K562 (cell line): ENCODE measurements at regions not wholly inside any gene's neighbourhood (a gene's known extent, or its start where the extent isn't known, plus 50 kb on each side); places are given as distances from the start of the nearest gene placed in this dataset.
"Not testable (repeated sequence)": the region's sequence is repeated elsewhere in the genome, so short reads cannot be mapped to it uniquely, and the experiment has no call there.

Source experiments
- ATAC-seq: fragments of 200-7000 bp; cut with Tn5 transposase; 3 replicates; pipeline ENCODE4 v1.9.1; 2020; ENCODE audit warnings: moderate library complexity
- BruUV-seq: library from RNA; stranded (reverse); fragments of 400-500 nt; replicated peaks from 2 replicates; lab custom pipeline; 2021; lab: Mats Ljungman, UMichigan
- CTCF ChIA-PET: fragments of 300-600 bp; formaldehyde crosslinking; extraction: SDS; loops from one replicate; lab custom pipeline; 2021; ENCODE audit warnings: low intra/inter-chr PET ratio; lab: Yijun Ruan, JAX
- POLR2A ChIA-PET: fragments of 300-600, 350-650 bp; sonication (Branson Sonifier 250); formaldehyde crosslinking; extraction: SDS; loops from one replicate; lab custom pipeline; 2021; ENCODE audit warnings: antibody characterized with exemption, inconsistent platforms; lab: Yijun Ruan, JAX
- DNase-seq, 4 experiments: peaks; one replicate each; pipeline versions ENCODE4 v3.0.0 to v3.0.0-alpha.2; 2011 to 2018; ENCODE audit warnings: low spot score in 3 of 4, mixed read lengths in 3 of 4; ENCODE audit errors: extremely low read depth in 1 of 4
- FAIRE-seq: peaks from 2 replicates; lab custom pipeline; 2011; peaks lifted over from hg19 to GRCh38; lab: Jason Lieb, UNC
- H2AFZ ChIP-seq: 2 replicates; pipeline ENCODE4 v1.6.0; 2011; ENCODE audit warnings: low read depth, low read length, control low read depth, inconsistent platforms
- H3K27ac ChIP-seq: fragments of 200-600 bp; 3 replicates; pipeline ENCODE4 v1.8.0; 2011; ENCODE audit warnings: low read depth, mild to moderate bottlenecking, control low read depth, inconsistent platforms, low read length, moderate library complexity, mixed read lengths; ENCODE audit errors: extremely low read depth
- H3K27me3 ChIP-seq, 2 experiments: fragments of 300-600 bp in 1 of 2; 2 replicates in 1 of 2; 3 replicates in 1 of 2; pipeline versions ENCODE4 v1.6.0 to v1.8.0; 2011; ENCODE audit warnings: inconsistent platforms in 2 of 2, low read length in 2 of 2, mild to moderate bottlenecking in 1 of 2, mixed read lengths in 1 of 2, moderate library complexity in 1 of 2; ENCODE audit not compliant: control insufficient read depth in 2 of 2, insufficient read depth in 2 of 2
- H3K36me3 ChIP-seq: fragments of 300-600 bp; 3 replicates; pipeline ENCODE4 v1.8.0; 2011; ENCODE audit warnings: mild to moderate bottlenecking, low read length, inconsistent platforms; ENCODE audit not compliant: control insufficient read depth, insufficient read depth
- H3K4me1 ChIP-seq, 2 experiments: fragments of 200-600 bp in 1 of 2; replicated peaks in 1 of 2; 2 replicates in 1 of 2; 3 replicates in 1 of 2; pipeline versions ENCODE4 v1.5.1 to v1.8.0; 2011; ENCODE audit warnings: inconsistent platforms in 2 of 2, low read length in 2 of 2, mild to moderate bottlenecking in 1 of 2, mixed read lengths in 1 of 2, moderate library complexity in 1 of 2; ENCODE audit not compliant: control insufficient read depth in 2 of 2, insufficient read depth in 2 of 2
- H3K4me2 ChIP-seq: 2 replicates; pipeline ENCODE4 v1.6.1; 2011; ENCODE audit warnings: low read length, control low read depth, inconsistent platforms, mixed read lengths; ENCODE audit not compliant: insufficient read depth
- H3K4me3 ChIP-seq: fragments of 200-600 bp; sonication (generic), shearing (Covaris generic); 2 replicates; pipeline ENCODE4 v1.5.1; 2016; ENCODE audit warnings: control low read depth, inconsistent platforms
- H3K79me2 ChIP-seq: fragments of 200-600 bp; 3 replicates; pipeline ENCODE4 v1.8.0; 2011; ENCODE audit warnings: low read length, inconsistent platforms; ENCODE audit not compliant: control insufficient read depth, insufficient read depth
- H3K9ac ChIP-seq, 2 experiments: 2 replicates each; pipeline versions ENCODE4 v1.6.0 to v1.6.1; 2011; ENCODE audit warnings: low read depth in 2 of 2, low read length in 2 of 2, control low read depth in 1 of 2, inconsistent platforms in 1 of 2, mild to moderate bottlenecking in 1 of 2, mixed read lengths in 1 of 2; ENCODE audit not compliant: insufficient read depth in 1 of 2
- H3K9me1 ChIP-seq: one replicate; pipeline ENCODE4 v1.6.0; 2011; ENCODE audit warnings: inconsistent platforms, mild to moderate bottlenecking, low read length, moderate library complexity; ENCODE audit not compliant: control insufficient read depth, insufficient read depth
- H3K9me3 ChIP-seq: replicated peaks from 2 replicates; pipeline ENCODE4 v1.5.1; 2011; ENCODE audit warnings: low read depth, low read length, inconsistent platforms; ENCODE audit not compliant: control insufficient read depth, insufficient read depth
- H4K20me1 ChIP-seq: replicated peaks from 2 replicates; pipeline ENCODE4 v1.6.1; 2011; ENCODE audit warnings: low read length, inconsistent platforms, mixed read lengths; ENCODE audit not compliant: control insufficient read depth, insufficient read depth
- BMI1 ChIP-seq: fragments of 150-350 bp; IDR thresholded peaks from 2 replicates; pipeline ENCODE4 v1.6.1; 2014; ENCODE audit warnings: low read length
- KDM1A ChIP-seq, 2 experiments: fragments of 450-650 bp; IDR thresholded peaks; 2 replicates each; pipeline ENCODE4 v1.6.1; 2016; ENCODE audit warnings: mild to moderate bottlenecking in 2 of 2
- PBX2 ChIP-seq, 2 experiments: IDR thresholded peaks in 1 of 2; conservative IDR thresholded peaks in 1 of 2; 2 replicates each; pipeline ENCODE4 v1.6.1; 2016; ENCODE audit warnings: low read depth in 2 of 2, mild to moderate bottlenecking in 1 of 2, missing compliant biosample characterization in 1 of 2, missing genetic modification characterization in 1 of 2, moderate library complexity in 1 of 2
- ZBED1 ChIP-seq: IDR thresholded peaks from 2 replicates; pipeline ENCODE4 v1.6.1; 2014
- ZNF143 ChIP-seq: sonication (generic); formaldehyde crosslinking; IDR thresholded peaks from 2 replicates; pipeline ENCODE4 v1.9.0; 2022; ENCODE audit warnings: mild to moderate bottlenecking, missing genetic modification reagents
- ZNF589 ChIP-seq: fragments of 200-800 bp; sonication (Bioruptor generic); IDR thresholded peaks from 2 replicates; pipeline ENCODE4 v1.6.1; 2016; ENCODE audit warnings: low read depth, missing genetic modification characterization, missing compliant biosample characterization
- ZNF830 ChIP-seq: fragments of 250-450 bp; sonication (Bioruptor Pico); IDR thresholded peaks from 2 replicates; pipeline ENCODE4 v1.5.0; 2021; ENCODE audit warnings: mild to moderate bottlenecking
- WGBS: fragments of 100-300 bp; shearing (Covaris generic); methylation state at CpG from one replicate; pipeline ENCODE4 v1.1.6; 2016; ENCODE audit warnings: low coverage, mixed read lengths; ENCODE audit not compliant: insufficient coverage; ENCODE audit errors: missing lambda C conversion rate; 5-methylcytosine and 5-hydroxymethylcytosine counted together
- in situ Hi-C: fragments of 300-500 bp; cut with MboI; formaldehyde crosslinking; loops from 4 replicates; pipeline ENCODE4 v1.15.0; 2018; ENCODE audit warnings: inconsistent platforms, mixed read lengths
- intact Hi-C: fragments of 100-400 bp; cut with micrococcal nuclease; formaldehyde crosslinking; loops from 2 replicates; pipeline ENCODE4 v1.14.2; 2022
- TF ChIP-seq, protein P1 (sequence below): conservative IDR thresholded peaks from 2 replicates; pipeline ENCODE4 v1.6.1; 2011; ENCODE audit warnings: low read depth, mild to moderate bottlenecking, low read length; ENCODE audit not compliant: control insufficient read depth
- TF ChIP-seq, protein P2 (sequence below): fragments of 200-800 bp; sonication (Bioruptor generic); IDR thresholded peaks from 2 replicates; pipeline ENCODE4 v1.6.1; 2017; ENCODE audit warnings: missing genetic modification characterization, missing compliant biosample characterization

DNA sequence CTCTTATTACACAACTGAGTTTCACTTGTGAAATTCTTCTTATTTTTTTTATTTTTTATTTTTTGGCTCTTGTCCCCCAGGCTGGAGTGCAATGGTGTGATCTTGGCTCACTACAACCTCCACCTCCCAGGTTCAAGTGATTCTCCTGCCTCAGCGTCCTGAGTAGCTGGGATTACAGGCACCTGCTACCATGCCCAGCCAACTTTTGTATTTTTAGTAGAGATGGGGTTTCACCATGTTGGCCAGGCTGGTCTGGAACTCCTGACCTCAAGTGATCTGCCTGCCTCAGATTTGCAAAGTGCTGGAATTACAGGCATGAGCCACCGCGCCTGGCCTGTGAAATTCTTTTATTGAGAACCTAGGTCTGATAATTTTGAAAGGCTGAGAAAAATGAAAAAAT is 688.3 kb upstream of the CA10 start:
- intact Hi-C loops, H3K9me1 ChIP-seq, in situ Hi-C loops, H4K20me1 ChIP-seq, ATAC-seq, H3K9ac ChIP-seq, H3K4me2 ChIP-seq, H3K79me2 ChIP-seq, H3K4me3 ChIP-seq, BruUV-seq, H3K27ac ChIP-seq, H3K9me3 ChIP-seq, FAIRE-seq, DNase-seq, H2AFZ ChIP-seq, POLR2A ChIA-PET, CTCF ChIA-PET, H3K36me3 ChIP-seq, H3K4me1 ChIP-seq, H3K27me3 ChIP-seq: not testable (repeated sequence)
- 0% methylated on average over 3 of the region's 3 CpGs for WGBS

DNA sequence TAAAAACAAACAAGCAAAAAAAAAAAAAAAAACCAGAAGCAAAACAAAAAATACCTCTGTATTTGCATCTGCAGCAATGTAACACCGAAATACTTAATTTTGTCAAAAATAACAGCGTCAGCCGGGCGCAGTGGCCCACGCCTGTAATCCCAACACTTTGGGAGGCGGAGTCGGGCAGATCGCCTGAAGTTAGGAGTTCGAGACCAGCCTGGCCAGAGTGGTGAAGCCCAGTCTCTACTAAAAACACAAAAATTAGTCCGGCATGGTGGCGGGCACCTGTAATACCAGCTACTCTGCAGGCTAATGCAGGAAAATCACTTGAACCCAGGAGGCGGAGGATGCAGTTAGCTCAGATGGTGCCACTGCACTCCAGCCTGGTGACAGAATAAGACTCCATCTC is 683.5 kb upstream of the CA10 start:
- ChIA-PET CTCF (no interaction called here), POLR2A (interaction anchor here (0.7 kb wide), 1 partner anchor 907 kb away, joined by 3 read pairs; no protein-coding TSS in a partner anchor)
- BruUV-seq: no TSS peak
- in situ Hi-C loops (no loop called here), intact Hi-C loops (no loop called here)
- no peak for ATAC-seq
- Histone ChIP-seq H3K27me3 (no peaks in the 10 kb centered on the region), H3K36me3 (no peaks in the 10 kb centered on the region), H3K4me2 (no peak overlapping the region), H3K4me3 (no peak overlapping the region), H3K4me1 (no peaks in the 10 kb centered on the region), H4K20me1 (no peaks in the 10 kb centered on the region), H3K9ac (no peak overlapping the region), H3K9me1 (no peaks in the 10 kb centered on the region), H3K9me3 (peaks cover 5% of the 10 kb centered on the region), H3K79me2 (no peaks in the 10 kb centered on the region), H3K27ac (no peak overlapping the region), H2AFZ (no peak overlapping the region)
- FAIRE-seq: no peak
- 0% methylated on average over 12 of the region's 12 CpGs for WGBS
- DNase-seq: no peak
- TF ChIP-seq ZNF589 (CRISPR knock-in tag) (no peak), KDM1A (IDR thresholded peaks at IDR 0.05) (no peak), PBX2 (CRISPR knock-in tag; IDR thresholded peaks at IDR 0.05; ENCODE audit: low read depth) (no peak), PBX2 (tag; conservative IDR thresholded peaks at IDR 0.05; ENCODE audit: low read depth) (no peak), ZBED1 (no peak), ZNF143 (CRISPR knock-in tag) (no peak), ZNF830 (CRISPR knock-in tag) (no peak), BMI1 (no peak)
- TF ChIP-seq, protein P1, sequence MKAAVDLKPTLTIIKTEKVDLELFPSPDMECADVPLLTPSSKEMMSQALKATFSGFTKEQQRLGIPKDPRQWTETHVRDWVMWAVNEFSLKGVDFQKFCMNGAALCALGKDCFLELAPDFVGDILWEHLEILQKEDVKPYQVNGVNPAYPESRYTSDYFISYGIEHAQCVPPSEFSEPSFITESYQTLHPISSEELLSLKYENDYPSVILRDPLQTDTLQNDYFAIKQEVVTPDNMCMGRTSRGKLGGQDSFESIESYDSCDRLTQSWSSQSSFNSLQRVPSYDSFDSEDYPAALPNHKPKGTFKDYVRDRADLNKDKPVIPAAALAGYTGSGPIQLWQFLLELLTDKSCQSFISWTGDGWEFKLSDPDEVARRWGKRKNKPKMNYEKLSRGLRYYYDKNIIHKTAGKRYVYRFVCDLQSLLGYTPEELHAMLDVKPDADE: no peak
- TF ChIP-seq, protein P2, sequence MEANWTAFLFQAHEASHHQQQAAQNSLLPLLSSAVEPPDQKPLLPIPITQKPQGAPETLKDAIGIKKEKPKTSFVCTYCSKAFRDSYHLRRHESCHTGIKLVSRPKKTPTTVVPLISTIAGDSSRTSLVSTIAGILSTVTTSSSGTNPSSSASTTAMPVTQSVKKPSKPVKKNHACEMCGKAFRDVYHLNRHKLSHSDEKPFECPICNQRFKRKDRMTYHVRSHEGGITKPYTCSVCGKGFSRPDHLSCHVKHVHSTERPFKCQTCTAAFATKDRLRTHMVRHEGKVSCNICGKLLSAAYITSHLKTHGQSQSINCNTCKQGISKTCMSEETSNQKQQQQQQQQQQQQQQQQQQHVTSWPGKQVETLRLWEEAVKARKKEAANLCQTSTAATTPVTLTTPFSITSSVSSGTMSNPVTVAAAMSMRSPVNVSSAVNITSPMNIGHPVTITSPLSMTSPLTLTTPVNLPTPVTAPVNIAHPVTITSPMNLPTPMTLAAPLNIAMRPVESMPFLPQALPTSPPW: no peak
